DND-41 (cell line): ENCODE measurements at regions not wholly inside any gene's neighbourhood (a gene's known extent, or its start where the extent isn't known, plus 50 kb on each side); places are given as distances from the start of the nearest gene placed in this dataset.

Experiments used
- ATAC-seq: fragments of 200-7000 bp; cut with Tn5 transposase; 3 replicates; pipeline ENCODE4 v1.9.1; 2021; ENCODE audit warnings: low read depth; ENCODE audit not compliant: insufficient read depth
- DNase-seq: peaks from one replicate; pipeline ENCODE4 v3.0.0-alpha.2; 2020
- H2AFZ ChIP-seq: 2 replicates; pipeline ENCODE4 v1.6.0; 2012; ENCODE audit warnings: low read depth, low read length
- H3K27ac ChIP-seq: 2 replicates; pipeline ENCODE4 v1.5.1; 2012; ENCODE audit warnings: low read length, inconsistent platforms
- H3K27me3 ChIP-seq: fragments of 200-600 bp; sonication (generic); 2 replicates; pipeline ENCODE4 v1.6.0; 2012; ENCODE audit warnings: low read length, mild to moderate bottlenecking, inconsistent platforms; ENCODE audit not compliant: insufficient read depth, poor library complexity
- H3K36me3 ChIP-seq: 2 replicates; pipeline ENCODE4 v1.5.1; 2012; ENCODE audit warnings: low read length, inconsistent platforms; ENCODE audit not compliant: insufficient read depth
- H3K4me1 ChIP-seq: 2 replicates; pipeline ENCODE4 v1.5.1; 2012; ENCODE audit warnings: mild to moderate bottlenecking, low read length; ENCODE audit not compliant: insufficient read depth
- H3K4me2 ChIP-seq: 2 replicates; pipeline ENCODE4 v1.6.0; 2012; ENCODE audit warnings: mild to moderate bottlenecking, moderate library complexity, low read length, inconsistent platforms; ENCODE audit not compliant: insufficient read depth
- H3K4me3 ChIP-seq, 2 experiments: fragments of 200-600 bp in 1 of 2; shearing (Covaris generic) in 1 of 2; 2 replicates each; pipeline ENCODE4 v1.5.1; 2012 to 2016; ENCODE audit warnings: inconsistent platforms in 2 of 2, low read length in 2 of 2, mild to moderate bottlenecking in 2 of 2, low read depth in 1 of 2, moderate library complexity in 1 of 2
- H3K79me2 ChIP-seq: 2 replicates; pipeline ENCODE4 v1.6.0; 2012; ENCODE audit warnings: low read length, inconsistent platforms; ENCODE audit not compliant: insufficient read depth
- H3K9ac ChIP-seq: 2 replicates; pipeline ENCODE4 v1.6.0; 2012; ENCODE audit warnings: low read depth, mild to moderate bottlenecking, inconsistent platforms, low read length, moderate library complexity
- H3K9me3 ChIP-seq: 2 replicates; pipeline ENCODE4 v1.5.1; 2012; ENCODE audit warnings: low read length, moderate library complexity, mild to moderate bottlenecking, inconsistent platforms; ENCODE audit not compliant: insufficient read depth, severe bottlenecking
- H4K20me1 ChIP-seq: 2 replicates; pipeline ENCODE4 v1.6.0; 2012; ENCODE audit warnings: low read length; ENCODE audit not compliant: insufficient read depth
- CTCF ChIP-seq: IDR thresholded peaks from 2 replicates; pipeline ENCODE4 v1.5.1; 2012; ENCODE audit warnings: borderline replicate concordance, low read length, moderate library complexity, mild to moderate bottlenecking; ENCODE audit not compliant: poor library complexity, severe bottlenecking; ENCODE audit errors: extremely low read depth
- EZH2 ChIP-seq: IDR thresholded peaks from 3 replicates; pipeline ENCODE4 v1.6.1; 2012; ENCODE audit warnings: borderline replicate concordance, low read depth, mild to moderate bottlenecking, moderate library complexity, low read length, inconsistent platforms; ENCODE audit not compliant: severe bottlenecking

- Histone ChIP-seq H3K27ac (peak overlapping the region; percentile 82), H4K20me1 (no peaks in the 10 kb centered on the region), H3K4me2 (no peak overlapping the region), H3K36me3 (peaks cover 7% of the 10 kb centered on the region), H3K4me1 (peaks cover 58% of the 10 kb centered on the region), H3K79me2 (no peaks in the 10 kb centered on the region), H3K9me3 (peaks cover 38% of the 10 kb centered on the region), H3K9ac (no peak overlapping the region), H3K27me3 (no peaks in the 10 kb centered on the region), H2AFZ (no peak overlapping the region), H3K4me3 (no peak overlapping the region)
- ATAC-seq: no peak
- TF ChIP-seq EZH2 (no peak), CTCF (no peak)
- DNase-seq: no peak
Observed at GRCh38 chr5:3893975-3894374, 298.3 kb downstream of the IRX1 start.

- no peak for ATAC-seq
Observed at GRCh38 chr5:3896098-3896497, 300.5 kb downstream of the IRX1 start.

GRCh38 chr5:3899093-3899492 lies 303.5 kb downstream of the IRX1 start:
- H3K4me1 ChIP-seq: peaks cover 9% of the 10 kb centered on the region
- H2AFZ ChIP-seq: peak overlapping the region; percentile 6; the same call in 1 of the 2 replicates
- no peaks in the 10 kb centered on the region for H3K79me2 ChIP-seq
- no peak overlapping the region for H3K4me3 ChIP-seq
- DNase-seq (no peak), ATAC-seq (no peak)
- H4K20me1 ChIP-seq: no peaks in the 10 kb centered on the region
- H3K36me3 ChIP-seq: no peaks in the 10 kb centered on the region; the same call in none of the 2 replicates
- no peak for TF ChIP-seq EZH2
- no peak for TF ChIP-seq CTCF
- H3K9ac ChIP-seq: no peak overlapping the region
- peak overlapping the region; percentile 23; the same call in 1 of the 2 replicates for H3K27ac ChIP-seq
- peaks cover 19% of the 10 kb centered on the region for H3K9me3 ChIP-seq
- H3K4me2 ChIP-seq: no peak overlapping the region
- H3K27me3 ChIP-seq: no peaks in the 10 kb centered on the region

More at GRCh38 chr5:3896098-3896497, 300.5 kb downstream of the IRX1 start:
- Histone ChIP-seq H3K27me3 (no peaks in the 10 kb centered on the region), H2AFZ (0 out of 2 replicates have a peak overlapping the region, but pooled peaks have one; percentile 34), H3K36me3 (peaks cover 7% of the 10 kb centered on the region), H4K20me1 (no peaks in the 10 kb centered on the region), H3K4me3 (no peak overlapping the region), H3K9me3 (peaks cover 38% of the 10 kb centered on the region), H3K27ac (peak overlapping the region; percentile 64), H3K4me1 (peaks cover 37% of the 10 kb centered on the region), H3K9ac (no peak overlapping the region), H3K79me2 (no peaks in the 10 kb centered on the region), H3K4me2 (no peak overlapping the region)
- no peak for DNase-seq
- TF ChIP-seq EZH2: no peak
- TF ChIP-seq CTCF: no peak

- no peaks in the 10 kb centered on the region for H3K79me2 ChIP-seq
- no peaks in the 10 kb centered on the region for H4K20me1 ChIP-seq
- H2AFZ ChIP-seq: no peak overlapping the region
- no peaks in the 10 kb centered on the region for H3K27me3 ChIP-seq
- ATAC-seq: no peak
- no peak overlapping the region for H3K4me3 ChIP-seq
- no peak overlapping the region for H3K9ac ChIP-seq
- H3K36me3 ChIP-seq: no peaks in the 10 kb centered on the region
- DNase-seq: no peak
- H3K9me3 ChIP-seq: peaks cover 4% of the 10 kb centered on the region
- H3K4me2 ChIP-seq: no peak overlapping the region
- H3K27ac ChIP-seq: peak overlapping the region; percentile 38; the same call in 1 of the 2 replicates
- TF ChIP-seq EZH2 (no peak), CTCF (no peak)
- peaks cover 9% of the 10 kb centered on the region for H3K4me1 ChIP-seq
Observed at GRCh38 chr5:3904584-3904983, 309.0 kb downstream of the IRX1 start.
